Epithelial cell of esophagus (primary cell): ENCODE measurements at regions not wholly inside any gene's neighbourhood (a gene's known extent, or its start where the extent isn't known, plus 50 kb on each side); places are given as distances from the start of the nearest gene placed in this dataset.

ENCODE experiments used
- DNase-seq: peaks from one replicate; pipeline ENCODE4 v3.0.0; 2010; ENCODE audit warnings: low read depth
- H3K4me3 ChIP-seq: 2 replicates; pipeline ENCODE4 v1.5.1; 2011; ENCODE audit warnings: mild to moderate bottlenecking, low read length, control low read depth
- TF ChIP-seq, protein P1 (sequence below): IDR thresholded peaks from 2 replicates; pipeline ENCODE4 v1.5.1; 2011; ENCODE audit warnings: low read depth, mild to moderate bottlenecking, low read length, control low read depth, inconsistent platforms; ENCODE audit not compliant: insufficient read depth; ENCODE audit errors: missing control alignments

GRCh38 chr3:72343078-72343477 lies 505.2 kb downstream of the SHQ1 start:
- TF ChIP-seq, protein P1, sequence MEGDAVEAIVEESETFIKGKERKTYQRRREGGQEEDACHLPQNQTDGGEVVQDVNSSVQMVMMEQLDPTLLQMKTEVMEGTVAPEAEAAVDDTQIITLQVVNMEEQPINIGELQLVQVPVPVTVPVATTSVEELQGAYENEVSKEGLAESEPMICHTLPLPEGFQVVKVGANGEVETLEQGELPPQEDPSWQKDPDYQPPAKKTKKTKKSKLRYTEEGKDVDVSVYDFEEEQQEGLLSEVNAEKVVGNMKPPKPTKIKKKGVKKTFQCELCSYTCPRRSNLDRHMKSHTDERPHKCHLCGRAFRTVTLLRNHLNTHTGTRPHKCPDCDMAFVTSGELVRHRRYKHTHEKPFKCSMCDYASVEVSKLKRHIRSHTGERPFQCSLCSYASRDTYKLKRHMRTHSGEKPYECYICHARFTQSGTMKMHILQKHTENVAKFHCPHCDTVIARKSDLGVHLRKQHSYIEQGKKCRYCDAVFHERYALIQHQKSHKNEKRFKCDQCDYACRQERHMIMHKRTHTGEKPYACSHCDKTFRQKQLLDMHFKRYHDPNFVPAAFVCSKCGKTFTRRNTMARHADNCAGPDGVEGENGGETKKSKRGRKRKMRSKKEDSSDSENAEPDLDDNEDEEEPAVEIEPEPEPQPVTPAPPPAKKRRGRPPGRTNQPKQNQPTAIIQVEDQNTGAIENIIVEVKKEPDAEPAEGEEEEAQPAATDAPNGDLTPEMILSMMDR = no peak
- peak; percentile 29 for DNase-seq

GRCh38 chr3:72342450-72342849 lies 505.8 kb downstream of the SHQ1 start:
- no peak for DNase-seq
- H3K4me3 ChIP-seq = no peak overlapping the region

More at GRCh38 chr3:72343078-72343477, 505.2 kb downstream of the SHQ1 start:
- no peak overlapping the region for H3K4me3 ChIP-seq

GRCh38 chr3:72341920-72342319 lies 506.3 kb downstream of the SHQ1 start:
- no peak for DNase-seq
- H3K4me3 ChIP-seq = no peak overlapping the region
- TF ChIP-seq, protein P1 = no peak

More at GRCh38 chr3:72342450-72342849, 505.8 kb downstream of the SHQ1 start:
- TF ChIP-seq, protein P1 = no peak

GRCh38 chr3:72341380-72341770 lies 506.9 kb downstream of the SHQ1 start:
- DNase-seq = no peak
- TF ChIP-seq, protein P1 = no peak
- H3K4me3 ChIP-seq = no peak overlapping the region

- TF ChIP-seq, protein P1 = no peak
- no peak overlapping the region for H3K4me3 ChIP-seq
- no peak for DNase-seq
Measured at GRCh38 chr3:72340476-72341379, 507.5 kb downstream of the SHQ1 start.

GRCh38 chr3:72340056-72340455 lies 508.2 kb downstream of the SHQ1 start:
- TF ChIP-seq, protein P1 = no peak
- H3K4me3 ChIP-seq = no peak overlapping the region
- DNase-seq = no peak

- H3K4me3 ChIP-seq = no peak overlapping the region
Measured at GRCh38 chr3:72339670-72340030, 508.6 kb downstream of the SHQ1 start.

More at GRCh38 chr3:72339670-72340030, 508.6 kb downstream of the SHQ1 start:
- TF ChIP-seq, protein P1 = no peak
- no peak for DNase-seq
